ENCODE measurements at regions not wholly inside any gene's neighbourhood (a gene's known extent, or its start where the extent isn't known, plus 50 kb on each side); places are given as distances from the start of the nearest gene placed in this dataset.

DNA sequence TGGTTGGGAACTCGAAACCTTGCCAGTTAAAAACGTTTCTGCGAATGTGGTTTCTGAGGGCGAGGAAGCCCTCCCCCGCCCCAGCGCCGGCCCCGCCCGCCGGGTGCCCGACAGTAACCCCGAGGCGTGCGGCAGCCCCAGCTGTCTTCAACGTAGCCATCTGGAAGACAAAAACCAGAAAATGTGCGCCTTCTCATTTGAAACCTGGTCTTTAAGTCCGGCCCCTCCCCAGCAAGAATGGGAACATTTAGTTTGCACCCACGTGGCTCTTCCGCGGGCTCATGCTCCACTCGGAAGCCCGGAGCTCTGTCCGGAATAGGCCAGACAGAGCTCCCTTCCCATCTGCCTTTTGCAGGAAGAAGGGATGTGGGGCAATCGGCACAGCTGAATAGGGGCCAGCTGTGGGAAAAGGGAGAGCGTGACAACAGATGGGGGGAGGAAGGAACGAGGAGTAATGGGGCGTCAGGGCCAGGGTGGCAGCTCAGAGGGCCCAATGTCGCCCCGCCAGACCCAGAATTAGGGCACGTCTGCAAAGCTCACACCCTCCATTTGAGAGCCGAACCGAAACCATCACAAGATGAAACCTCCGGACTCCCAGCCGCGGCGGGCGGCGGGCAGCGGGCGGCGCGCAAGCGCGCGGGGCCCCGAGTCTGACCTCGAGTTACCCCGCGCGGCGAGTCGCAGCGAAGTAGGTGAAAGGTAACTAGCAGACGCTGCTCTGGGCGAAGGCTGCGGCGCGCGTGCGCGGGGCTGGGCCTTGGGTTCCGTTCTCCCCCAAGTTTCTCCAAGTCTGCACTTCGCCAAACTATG is 63.4 kb upstream of the ABCA1 start (continued):
- TF ChIP-seq ZSCAN29 (IDR thresholded peaks at IDR 0.05), result no peak
- TF ChIP-seq BCOR (IDR thresholded peaks at IDR 0.05), result no peak
- no peak for TF ChIP-seq TRIM24 (IDR thresholded peaks at IDR 0.05)
- peak; percentile 90 for TF ChIP-seq ZNF75A (CRISPR knock-in tag; IDR thresholded peaks at IDR 0.05)
- no peak for TF ChIP-seq HIVEP1 (CRISPR knock-in tag; IDR thresholded peaks at IDR 0.05)
- no peak for TF ChIP-seq SNRNP70 (optimal IDR thresholded peaks at IDR 0.05; ENCODE audit: low read depth, low read length)
- TF ChIP-seq MEIS2 (IDR thresholded peaks at IDR 0.05; ENCODE audit: partially characterized antibody), result peak; percentile 85
- TF ChIP-seq ID3 (CRISPR knock-in tag; IDR thresholded peaks at IDR 0.05), result no peak
- TF ChIP-seq ID3 (tag; IDR thresholded peaks at IDR 0.05), result 0 out of 2 replicates have a peak, but pooled peaks have one; percentile 21
- TF ChIP-seq MXI1 (IDR thresholded peaks at IDR 0.05; ENCODE audit: low read depth, low read length), result no peak
- TF ChIP-seq ZBED1 (IDR thresholded peaks at IDR 0.05), result no peak
- peak; percentile 69 for TF ChIP-seq L3MBTL2 (IDR thresholded peaks at IDR 0.05)
- no peak for TF ChIP-seq POLR3A (IDR thresholded peaks at IDR 0.05; ENCODE audit: borderline replicate concordance, extremely low read depth, insufficient read depth, insufficient read length)
- no peak for TF ChIP-seq MEF2A (IDR thresholded peaks at IDR 0.05; ENCODE audit: control insufficient read depth, low read depth, low read length)
- no peak for TF ChIP-seq CHD4 (IDR thresholded peaks at IDR 0.05; ENCODE audit: insufficient read depth, insufficient replicate concordance, low read depth, low read length, poor library complexity, severe bottlenecking)
- no peak for TF ChIP-seq PRMT5 (CRISPR knock-in tag; IDR thresholded peaks at IDR 0.05)
- 0 out of 2 replicates have a peak, but pooled peaks have one; percentile 39 for TF ChIP-seq ERF (CRISPR knock-in tag; IDR thresholded peaks at IDR 0.05)
- TF ChIP-seq, protein P1, sequence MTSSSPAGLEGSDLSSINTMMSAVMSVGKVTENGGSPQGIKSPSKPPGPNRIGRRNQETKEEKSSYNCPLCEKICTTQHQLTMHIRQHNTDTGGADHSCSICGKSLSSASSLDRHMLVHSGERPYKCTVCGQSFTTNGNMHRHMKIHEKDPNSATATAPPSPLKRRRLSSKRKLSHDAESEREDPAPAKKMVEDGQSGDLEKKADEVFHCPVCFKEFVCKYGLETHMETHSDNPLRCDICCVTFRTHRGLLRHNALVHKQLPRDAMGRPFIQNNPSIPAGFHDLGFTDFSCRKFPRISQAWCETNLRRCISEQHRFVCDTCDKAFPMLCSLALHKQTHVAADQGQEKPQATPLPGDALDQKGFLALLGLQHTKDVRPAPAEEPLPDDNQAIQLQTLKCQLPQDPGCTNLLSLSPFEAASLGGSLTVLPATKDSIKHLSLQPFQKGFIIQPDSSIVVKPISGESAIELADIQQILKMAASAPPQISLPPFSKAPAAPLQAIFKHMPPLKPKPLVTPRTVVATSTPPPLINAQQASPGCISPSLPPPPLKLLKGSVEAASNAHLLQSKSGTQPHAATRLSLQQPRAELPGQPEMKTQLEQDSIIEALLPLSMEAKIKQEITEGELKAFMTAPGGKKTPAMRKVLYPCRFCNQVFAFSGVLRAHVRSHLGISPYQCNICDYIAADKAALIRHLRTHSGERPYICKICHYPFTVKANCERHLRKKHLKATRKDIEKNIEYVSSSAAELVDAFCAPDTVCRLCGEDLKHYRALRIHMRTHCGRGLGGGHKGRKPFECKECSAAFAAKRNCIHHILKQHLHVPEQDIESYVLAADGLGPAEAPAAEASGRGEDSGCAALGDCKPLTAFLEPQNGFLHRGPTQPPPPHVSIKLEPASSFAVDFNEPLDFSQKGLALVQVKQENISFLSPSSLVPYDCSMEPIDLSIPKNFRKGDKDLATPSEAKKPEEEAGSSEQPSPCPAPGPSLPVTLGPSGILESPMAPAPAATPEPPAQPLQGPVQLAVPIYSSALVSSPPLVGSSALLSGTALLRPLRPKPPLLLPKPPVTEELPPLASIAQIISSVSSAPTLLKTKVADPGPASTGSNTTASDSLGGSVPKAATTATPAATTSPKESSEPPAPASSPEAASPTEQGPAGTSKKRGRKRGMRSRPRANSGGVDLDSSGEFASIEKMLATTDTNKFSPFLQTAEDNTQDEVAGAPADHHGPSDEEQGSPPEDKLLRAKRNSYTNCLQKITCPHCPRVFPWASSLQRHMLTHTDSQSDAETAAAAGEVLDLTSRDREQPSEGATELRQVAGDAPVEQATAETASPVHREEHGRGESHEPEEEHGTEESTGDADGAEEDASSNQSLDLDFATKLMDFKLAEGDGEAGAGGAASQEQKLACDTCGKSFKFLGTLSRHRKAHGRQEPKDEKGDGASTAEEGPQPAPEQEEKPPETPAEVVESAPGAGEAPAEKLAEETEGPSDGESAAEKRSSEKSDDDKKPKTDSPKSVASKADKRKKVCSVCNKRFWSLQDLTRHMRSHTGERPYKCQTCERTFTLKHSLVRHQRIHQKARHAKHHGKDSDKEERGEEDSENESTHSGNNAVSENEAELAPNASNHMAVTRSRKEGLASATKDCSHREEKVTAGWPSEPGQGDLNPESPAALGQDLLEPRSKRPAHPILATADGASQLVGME (CRISPR knock-in tag; IDR thresholded peaks at IDR 0.05), result no peak
- no peak for TF ChIP-seq HMG20B (CRISPR knock-in tag; IDR thresholded peaks at IDR 0.05)
- TF ChIP-seq E2F3 (CRISPR knock-in tag; IDR thresholded peaks at IDR 0.05), result no peak
- no peak for TF ChIP-seq ZNF551 (CRISPR knock-in tag; IDR thresholded peaks at IDR 0.05)
- no peak for TF ChIP-seq JUN (IDR thresholded peaks at IDR 0.05; ENCODE audit: borderline replicate concordance, low read depth, low read length)
- no peak for TF ChIP-seq JUN (CRISPR knock-in tag; IDR thresholded peaks at IDR 0.05; ENCODE audit: borderline replicate concordance)
- TF ChIP-seq RNF2 (IDR thresholded peaks at IDR 0.05), result peak; percentile 65
- TF ChIP-seq POLR2A (conservative IDR thresholded peaks at IDR 0.05), result no peak

Data from K562 (cell line).